ENCODE measurements at regions not wholly inside any gene's neighbourhood (a gene's known extent, or its start where the extent isn't known, plus 50 kb on each side); places are given as distances from the start of the nearest gene placed in this dataset.

DNA sequence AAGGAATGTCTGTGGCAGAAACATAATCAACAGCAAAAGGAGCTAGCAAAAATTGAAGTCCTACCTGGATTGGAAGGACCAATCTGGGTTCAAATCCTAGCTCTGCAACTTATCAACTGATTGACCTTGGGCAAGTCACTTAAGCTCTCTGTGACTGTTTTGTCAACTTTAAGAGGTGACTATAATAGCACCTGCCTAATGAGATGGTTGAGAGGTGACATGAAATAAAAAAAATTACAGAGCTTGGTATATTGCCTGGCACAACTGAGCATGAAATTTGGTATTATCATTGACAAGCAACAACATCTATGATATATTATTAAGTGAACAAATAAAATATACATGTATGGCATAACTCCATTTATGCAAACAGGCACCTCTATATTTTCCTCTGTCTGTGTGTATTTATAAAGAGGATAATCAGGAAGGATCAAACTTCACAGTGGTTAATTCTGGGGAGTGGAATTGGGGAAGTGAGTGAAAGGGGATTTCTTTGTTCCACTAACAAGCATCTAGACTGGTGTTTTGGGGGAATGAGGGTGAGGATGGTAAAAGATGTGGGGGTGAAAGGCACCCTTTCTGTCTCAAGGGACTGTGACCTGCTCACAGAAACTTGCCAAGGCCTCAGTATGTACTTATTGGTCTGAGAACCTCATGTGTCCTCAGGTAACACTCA lies 132.8 kb upstream of the SERTAD2 start:
- TF ChIP-seq EZH2 (IDR thresholded peaks at IDR 0.05; ENCODE audit: insufficient read depth, poor library complexity, severe bottlenecking) (no peak), EZH2phosphoT487 (IDR thresholded peaks at IDR 0.05; ENCODE audit: insufficient read depth, low read depth) (no peak)
